Islet of Langerhans (tissue), 1 donor: ENCODE measurements at regions not wholly inside any gene's neighbourhood (a gene's known extent, or its start where the extent isn't known, plus 50 kb on each side); places are given as distances from the start of the nearest gene placed in this dataset.
"Not testable (repeated sequence)": the region's sequence is repeated elsewhere in the genome, so short reads cannot be mapped to it uniquely, and the experiment has no call there.

Experiments used
- FAIRE-seq: peaks from one replicate; lab custom pipeline; 2011; peaks lifted over from hg19 to GRCh38; lab: Jason Lieb, UNC

DNA sequence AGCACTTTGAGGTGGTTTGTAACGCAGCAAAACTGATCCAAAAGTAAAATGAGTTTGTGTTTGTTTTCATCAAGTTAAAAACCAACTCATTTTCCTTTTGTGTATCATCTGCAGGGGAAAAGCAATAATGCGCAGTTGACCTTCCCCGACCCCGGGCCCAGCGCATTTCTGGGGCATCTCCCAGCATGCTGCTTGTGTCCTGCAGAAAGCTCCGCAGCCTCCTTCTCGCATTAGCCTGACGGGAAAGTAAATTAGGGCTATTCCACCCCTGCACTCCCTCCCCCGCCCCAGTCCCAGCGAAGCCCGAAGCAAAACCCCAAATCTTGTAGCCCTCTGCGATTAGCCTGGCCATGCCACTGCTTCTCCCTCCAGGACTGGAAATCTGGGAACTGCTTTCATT, 82.0 kb upstream of the PPM1B start:
- no peak for FAIRE-seq

- peak; percentile 90 for FAIRE-seq
These were observed 81.5 kb upstream of the PPM1B start for GRCh38 chr2:44087036-44087713.

DNA sequence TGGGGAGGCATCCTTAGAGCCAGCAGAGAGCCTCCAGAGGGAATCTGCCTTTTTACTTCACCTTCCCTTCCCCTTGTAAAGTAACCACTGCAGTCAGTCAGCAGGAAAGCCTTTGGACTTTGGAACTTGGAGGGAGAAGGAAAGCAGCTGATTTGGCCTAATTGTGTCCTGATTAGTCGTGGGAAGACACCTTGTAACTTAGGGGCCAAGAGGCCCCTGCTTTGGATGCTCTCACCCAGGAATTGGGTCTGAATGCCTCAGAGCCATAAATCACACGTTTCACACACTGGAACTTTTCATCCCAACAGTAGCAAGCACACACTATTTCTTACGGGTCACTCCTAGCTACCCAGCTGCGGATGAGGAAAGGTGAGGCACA, 81.0 kb upstream of the PPM1B start:
- no peak for FAIRE-seq

GRCh38 chr2:44092519-44092918, 76.2 kb upstream of the PPM1B start:
- not testable (repeated sequence) for FAIRE-seq

DNA sequence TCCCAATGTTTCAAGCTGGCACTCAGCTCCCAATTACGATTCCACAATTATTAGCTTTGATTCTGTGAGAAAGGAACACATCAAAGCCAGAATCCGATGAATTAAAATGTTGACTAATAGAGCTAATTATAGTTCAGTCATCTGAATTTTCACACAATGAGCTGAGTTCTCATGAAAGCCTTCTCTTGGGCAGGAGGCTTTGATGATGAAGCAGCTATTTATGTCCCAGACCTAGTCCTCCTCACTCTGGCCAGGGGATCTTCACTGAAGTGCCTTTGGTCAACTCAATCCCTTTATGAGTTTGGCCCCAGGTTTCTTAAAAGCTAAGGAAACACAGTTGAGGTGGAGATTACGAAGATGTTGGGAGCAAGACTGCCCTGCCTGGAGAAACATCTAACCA, 74.7 kb upstream of the PPM1B start:
- FAIRE-seq = no peak

- no peak for FAIRE-seq
These were observed 71.3 kb upstream of the PPM1B start for GRCh38 chr2:44097322-44097907.

DNA sequence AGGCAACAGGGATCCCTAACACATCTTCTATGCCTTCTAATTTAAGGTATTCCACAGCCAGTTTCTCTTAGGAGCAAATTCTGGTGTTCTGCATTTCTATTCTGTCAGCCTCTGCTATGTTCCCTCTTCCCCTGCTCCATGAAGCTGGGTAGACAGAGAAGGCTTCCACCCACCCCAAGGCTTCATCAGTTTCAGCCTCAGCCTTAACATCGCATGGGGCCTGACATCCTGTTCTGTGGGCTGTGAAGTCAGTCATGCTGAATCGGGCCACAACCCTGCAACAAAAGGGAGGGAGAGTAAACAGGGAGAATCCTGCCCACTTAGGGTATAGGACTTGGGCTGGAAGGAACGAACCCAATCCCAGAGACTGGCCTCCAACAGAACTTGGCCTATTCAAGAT, 70.6 kb upstream of the PPM1B start:
- FAIRE-seq = no peak

GRCh38 chr2:44098891-44099290, 69.8 kb upstream of the PPM1B start:
- FAIRE-seq = no peak

DNA sequence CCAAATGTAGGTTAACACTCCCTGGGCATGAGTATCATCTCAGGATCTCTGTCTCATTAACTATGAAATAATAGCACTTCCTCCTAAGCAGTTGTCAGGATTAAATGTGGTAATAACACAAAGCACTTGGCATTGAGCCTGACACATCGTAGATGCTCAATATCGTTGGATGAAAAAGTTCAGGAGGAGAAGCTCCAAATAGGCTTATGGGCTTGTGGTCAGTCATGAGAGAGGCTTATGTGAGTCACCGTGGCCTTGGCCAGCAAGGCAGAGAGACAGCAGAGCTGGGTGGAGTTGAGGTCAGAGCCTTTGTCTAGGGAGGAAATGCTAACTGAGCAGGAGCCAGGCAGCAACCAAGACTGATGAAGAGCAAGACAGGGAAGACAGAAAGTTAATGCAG, 68.3 kb upstream of the PPM1B start:
- no peak for FAIRE-seq

- no peak for FAIRE-seq
These were observed 67.4 kb upstream of the PPM1B start for GRCh38 chr2:44101246-44101645.

GRCh38 chr2:44102790-44103562, 65.7 kb upstream of the PPM1B start:
- FAIRE-seq = no peak

- FAIRE-seq = no peak
These were observed 65.0 kb upstream of the PPM1B start for GRCh38 chr2:44103639-44104038.

- no peak for FAIRE-seq
These were observed 63.8 kb upstream of the PPM1B start for GRCh38 chr2:44104855-44105271.

DNA sequence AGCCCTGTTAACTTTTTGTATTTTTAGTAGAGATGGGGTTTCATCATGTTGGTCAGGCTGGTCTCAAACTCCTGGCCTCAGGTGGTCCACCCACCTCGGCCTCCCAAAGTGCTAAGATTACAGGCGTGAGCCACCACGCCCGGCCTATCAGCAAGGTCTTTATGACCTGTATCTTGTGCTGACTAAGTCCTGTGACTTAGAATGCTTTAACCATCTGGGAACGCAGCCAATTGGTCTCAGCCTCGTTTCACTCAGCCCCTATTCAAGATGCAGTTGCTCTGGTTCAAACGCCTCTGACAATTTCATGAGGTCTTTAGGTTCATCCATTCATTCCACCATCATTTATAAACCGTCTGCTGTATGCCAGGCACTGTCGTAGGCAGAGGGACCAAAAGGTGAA, 62.2 kb upstream of the PPM1B start:
- not testable (repeated sequence) for FAIRE-seq

DNA sequence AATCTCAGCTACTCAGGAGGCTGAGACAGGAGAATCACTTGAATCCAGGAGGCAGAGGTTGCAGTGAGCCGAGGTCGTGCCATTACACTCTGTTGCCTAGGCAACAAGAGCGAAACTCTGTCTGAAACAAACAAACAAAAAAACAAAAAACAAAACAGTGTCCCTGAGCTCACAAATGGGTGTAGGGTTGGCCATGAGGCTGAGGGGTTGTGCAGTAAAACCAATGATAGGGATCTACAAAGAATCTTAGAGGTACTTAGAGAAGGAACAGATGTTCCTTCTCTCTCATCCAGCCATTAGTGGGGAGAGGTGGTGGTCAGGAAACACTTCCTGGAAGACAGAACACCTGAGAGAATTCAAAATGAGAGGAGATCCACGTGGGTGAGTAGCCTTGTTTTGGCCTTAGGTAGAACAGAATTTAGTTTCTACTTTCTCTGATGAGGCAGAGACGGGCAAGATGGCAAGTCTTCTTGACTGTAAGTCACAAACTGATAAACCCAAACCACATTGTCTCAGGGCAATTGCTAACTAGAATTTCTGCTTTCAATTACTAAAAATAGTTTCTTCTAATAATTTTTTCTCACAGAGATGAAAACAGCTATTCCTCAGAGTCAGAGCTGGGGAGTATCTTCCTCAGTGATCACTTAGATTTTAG, 61.5 kb upstream of the PPM1B start:
- no peak for FAIRE-seq

- FAIRE-seq = no peak
These were observed 60.7 kb upstream of the PPM1B start for GRCh38 chr2:44107974-44108373.

GRCh38 chr2:44109166-44109565, 59.5 kb upstream of the PPM1B start:
- no peak for FAIRE-seq

DNA sequence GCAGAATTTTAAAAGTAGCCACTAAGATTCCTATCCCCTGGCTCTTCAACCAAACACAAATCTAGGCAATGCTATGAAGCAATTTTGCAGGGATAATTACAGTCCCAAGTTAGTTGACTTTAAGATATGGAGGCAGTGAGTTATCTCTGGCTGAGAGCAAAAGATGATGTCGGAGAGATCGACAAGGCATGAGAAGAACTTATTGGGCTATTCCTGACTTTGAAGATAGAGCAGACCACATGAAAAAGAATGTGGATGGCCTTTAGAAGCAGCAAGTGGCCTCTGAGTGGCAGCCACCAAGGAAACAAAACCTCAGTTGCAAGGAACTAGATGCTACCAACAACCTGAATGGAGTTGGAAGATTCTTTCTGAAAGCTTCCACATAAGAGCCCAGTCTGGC, 58.2 kb upstream of the PPM1B start:
- FAIRE-seq = no peak

DNA sequence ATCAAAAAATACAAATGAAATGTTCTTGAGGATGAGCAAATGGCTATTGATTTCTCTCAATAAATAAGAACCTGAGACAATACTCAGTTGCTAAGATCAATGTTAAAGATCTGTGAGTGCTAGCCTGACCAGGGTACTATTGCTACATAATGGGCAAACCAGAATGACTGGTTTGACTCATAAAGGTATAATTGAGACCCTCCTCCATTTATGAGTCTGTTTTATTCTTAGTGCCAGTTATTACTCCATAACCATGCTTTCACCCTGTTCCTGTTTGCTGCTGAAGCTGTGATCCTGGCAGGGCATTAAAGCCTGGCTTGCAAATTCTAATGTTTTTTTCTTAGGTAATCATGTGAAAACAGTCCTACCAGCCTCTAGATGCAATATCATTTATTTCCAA, 56.6 kb upstream of the PPM1B start:
- no peak for FAIRE-seq

GRCh38 chr2:44116319-44116718, 52.4 kb upstream of the PPM1B start:
- no peak for FAIRE-seq

DNA sequence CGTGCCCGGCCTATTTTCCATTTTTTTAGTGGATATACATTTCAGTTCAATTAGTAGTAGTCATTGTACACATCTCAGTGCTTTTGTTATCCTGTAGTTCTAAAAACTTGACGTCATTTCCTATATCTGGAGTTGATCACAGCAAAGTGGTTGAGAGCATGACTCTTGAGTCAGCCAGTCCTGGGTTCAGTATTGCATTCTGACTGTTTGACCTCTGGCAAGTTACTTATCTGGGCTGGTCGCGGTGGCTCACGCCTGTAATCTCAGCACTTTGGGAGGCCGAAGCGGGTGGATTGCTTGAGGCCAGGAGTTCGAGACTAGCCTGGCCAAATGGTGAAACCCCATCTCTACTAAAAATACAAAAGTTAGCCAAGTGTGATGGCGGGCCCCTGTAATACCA, 50.4 kb upstream of the PPM1B start:
- FAIRE-seq = no peak
